Mononuclear cell (primary cell): ENCODE measurements at regions not wholly inside any gene's neighbourhood (a gene's known extent, or its start where the extent isn't known, plus 50 kb on each side); places are given as distances from the start of the nearest gene placed in this dataset.
"Not testable (repeated sequence)": the region's sequence is repeated elsewhere in the genome, so short reads cannot be mapped to it uniquely, and the experiment has no call there.

ENCODE experiments used
- H3K27me3 ChIP-seq: 2 replicates; pipeline ENCODE4 v1.6.0; 2011; ENCODE audit warnings: low read length, control low read depth; ENCODE audit not compliant: insufficient read depth
- H3K4me1 ChIP-seq: 2 replicates; pipeline ENCODE4 v1.5.1; 2011; ENCODE audit warnings: mild to moderate bottlenecking, low read length, control low read depth; ENCODE audit not compliant: insufficient read depth
- H3K4me3 ChIP-seq: 2 replicates; pipeline ENCODE4 v1.5.1; 2011; ENCODE audit warnings: mild to moderate bottlenecking, low read length, moderate library complexity
- H3K9me3 ChIP-seq: 2 replicates; pipeline ENCODE4 v1.5.1; 2011; ENCODE audit warnings: low read depth, mild to moderate bottlenecking, control low read depth, low read length

DNA sequence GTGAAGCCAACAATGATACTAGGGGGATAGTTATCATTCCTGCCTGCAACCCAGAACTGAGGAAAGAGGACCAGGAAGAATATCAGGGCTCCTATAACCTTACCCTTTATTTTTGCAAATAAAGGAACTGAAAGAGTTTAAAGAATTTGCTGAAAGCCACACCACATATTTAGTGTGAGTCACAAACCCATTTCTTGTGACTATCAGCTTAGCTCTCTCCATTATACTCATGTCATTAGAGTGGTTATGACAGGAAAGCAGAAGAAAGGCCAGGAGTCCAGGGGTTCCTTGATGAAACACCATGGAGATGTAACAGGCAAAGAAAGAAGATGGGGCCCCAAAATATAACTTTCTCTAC lies 141.1 kb upstream of the SAMSN1 start:
- H3K9me3 ChIP-seq: no peaks in the 10 kb centered on the region
- no peak overlapping the region for H3K4me3 ChIP-seq
- peaks cover 73% of the 10 kb centered on the region for H3K4me1 ChIP-seq
- H3K27me3 ChIP-seq: no peaks in the 10 kb centered on the region

DNA sequence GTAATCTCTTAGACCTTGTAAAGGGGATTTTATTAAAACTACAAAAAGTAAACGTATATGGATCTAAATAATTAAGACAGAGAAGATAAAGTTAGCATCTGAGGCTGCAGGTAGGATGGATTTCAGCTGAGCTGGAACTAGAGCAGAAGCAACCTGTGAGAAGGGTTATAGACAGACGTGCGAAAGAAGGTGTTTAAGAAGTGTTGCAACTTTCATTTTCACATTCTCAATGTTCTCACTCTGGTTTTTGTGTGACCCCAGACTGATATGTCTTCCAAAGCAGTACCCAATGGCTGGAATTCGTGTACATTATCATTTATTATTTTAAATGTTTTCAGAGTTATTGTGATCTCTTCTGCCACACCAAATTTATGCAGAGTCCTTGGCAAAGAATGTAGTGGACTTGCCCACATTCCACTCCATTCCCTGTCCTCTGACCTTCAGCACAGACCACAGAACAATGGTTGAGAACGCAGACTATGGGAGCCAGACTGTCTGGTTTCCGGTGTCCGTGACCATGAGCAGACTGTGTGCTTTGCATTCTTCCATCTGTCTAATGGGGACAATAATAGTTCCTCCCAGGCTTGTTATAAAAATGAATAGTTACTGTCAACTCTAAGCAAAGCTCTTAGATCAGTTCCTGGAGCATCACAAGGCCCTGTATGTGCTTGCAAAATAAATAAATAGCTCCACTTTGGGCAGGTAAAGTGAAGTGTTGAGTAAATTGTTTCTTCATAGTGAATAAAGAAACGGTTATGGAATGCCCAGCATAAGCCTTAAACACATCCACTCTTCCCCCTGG lies 140.6 kb upstream of the SAMSN1 start:
- H3K9me3 ChIP-seq: no peaks in the 10 kb centered on the region
- H3K4me1 ChIP-seq: peaks cover 70% of the 10 kb centered on the region
- H3K4me3 ChIP-seq: no peak overlapping the region
- no peaks in the 10 kb centered on the region for H3K27me3 ChIP-seq

DNA sequence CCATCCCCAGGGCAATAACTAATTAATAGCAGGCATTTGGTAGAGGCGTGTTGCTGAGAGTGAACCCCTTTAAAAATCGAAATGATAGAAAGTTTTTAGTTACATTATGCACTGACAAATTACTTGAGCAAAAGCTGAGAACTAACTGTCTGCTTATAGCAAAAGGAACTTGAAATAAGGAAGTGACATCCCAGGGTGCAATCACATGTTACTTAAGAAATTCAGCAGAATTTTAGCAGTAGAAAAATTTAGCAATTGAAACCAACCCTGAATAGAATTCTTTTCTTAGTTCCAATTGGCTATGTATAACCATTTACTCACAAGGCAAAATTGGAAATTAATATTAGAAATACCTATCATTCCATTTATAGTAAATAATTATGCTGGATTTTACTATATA lies 139.5 kb upstream of the SAMSN1 start:
- Histone ChIP-seq H3K9me3 (no peaks in the 10 kb centered on the region), H3K27me3 (no peaks in the 10 kb centered on the region), H3K4me1 (peaks cover 59% of the 10 kb centered on the region), H3K4me3 (no peak overlapping the region)

DNA sequence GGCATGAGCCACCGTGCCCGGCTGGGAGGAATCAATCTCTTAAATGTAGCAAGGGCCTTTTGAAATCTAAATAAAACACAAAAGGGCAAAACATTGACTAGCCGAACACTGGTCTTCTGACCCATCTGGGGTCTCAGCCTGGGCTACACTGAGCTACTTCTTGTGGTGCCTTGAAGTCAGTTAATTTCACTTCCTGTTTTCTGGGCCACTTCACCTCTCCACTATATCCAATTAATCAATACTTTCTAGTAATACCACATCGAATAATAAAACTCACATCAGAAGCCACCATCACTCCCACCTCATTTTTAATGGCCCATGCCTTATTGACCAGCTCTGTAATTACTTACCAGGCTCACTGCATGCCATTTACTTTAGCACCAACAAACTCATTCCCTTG lies 138.0 kb upstream of the SAMSN1 start:
- Histone ChIP-seq H3K9me3 (no peaks in the 10 kb centered on the region), H3K4me1 (peaks cover 58% of the 10 kb centered on the region), H3K27me3 (no peaks in the 10 kb centered on the region), H3K4me3 (no peak overlapping the region)

DNA sequence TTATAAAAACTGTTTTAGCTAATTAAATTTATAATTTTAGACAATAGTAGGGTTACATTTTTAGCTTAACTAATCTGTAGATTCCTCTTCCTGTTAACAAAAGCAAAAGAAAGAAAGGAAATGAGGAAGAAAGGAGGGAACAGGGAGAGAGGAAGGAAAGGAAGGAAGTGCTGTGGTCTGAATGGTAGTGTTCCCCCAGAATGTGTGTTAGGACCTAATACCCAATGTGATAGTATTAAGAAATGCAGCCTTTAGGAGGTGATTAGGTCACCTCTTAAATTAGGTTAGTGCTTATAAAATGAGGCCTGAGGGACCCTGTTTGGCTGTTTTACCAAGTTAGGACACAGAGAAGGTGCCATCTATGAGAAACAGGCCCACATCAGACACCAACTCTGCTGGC lies 136.9 kb upstream of the SAMSN1 start:
- Histone ChIP-seq H3K27me3 (no peaks in the 10 kb centered on the region), H3K9me3 (no peaks in the 10 kb centered on the region), H3K4me3 (no peak overlapping the region), H3K4me1 (peaks cover 57% of the 10 kb centered on the region)

DNA sequence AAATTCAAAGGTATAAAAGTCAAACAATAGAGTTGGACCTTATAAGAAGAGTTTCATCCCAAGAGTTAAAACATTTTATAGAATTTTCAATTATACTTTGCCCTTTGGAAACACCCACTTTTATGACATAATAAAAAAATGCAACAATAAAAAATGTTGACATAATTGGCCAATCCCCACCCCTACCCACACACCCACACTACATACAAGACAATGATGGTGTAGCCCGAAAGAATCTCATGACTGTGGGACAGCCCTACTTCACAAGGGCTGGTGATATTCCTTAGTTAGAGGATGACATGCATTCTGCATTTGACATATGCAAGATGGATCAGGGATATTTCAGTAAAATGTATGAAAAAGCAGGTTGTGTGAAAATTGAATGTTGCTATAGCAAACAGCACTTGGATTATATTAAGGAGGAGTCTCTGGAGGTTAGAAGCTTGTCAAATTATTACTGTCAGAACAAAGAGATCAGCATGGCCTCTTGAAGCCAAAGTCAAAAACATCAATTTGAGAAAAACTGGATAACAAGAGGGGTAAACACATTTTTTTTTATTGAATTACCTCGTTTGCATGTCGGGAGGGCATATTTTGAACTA lies 133.0 kb upstream of the SAMSN1 start:
- Histone ChIP-seq H3K4me1 (peaks cover 46% of the 10 kb centered on the region), H3K4me3 (no peak overlapping the region), H3K9me3 (no peaks in the 10 kb centered on the region), H3K27me3 (no peaks in the 10 kb centered on the region)

DNA sequence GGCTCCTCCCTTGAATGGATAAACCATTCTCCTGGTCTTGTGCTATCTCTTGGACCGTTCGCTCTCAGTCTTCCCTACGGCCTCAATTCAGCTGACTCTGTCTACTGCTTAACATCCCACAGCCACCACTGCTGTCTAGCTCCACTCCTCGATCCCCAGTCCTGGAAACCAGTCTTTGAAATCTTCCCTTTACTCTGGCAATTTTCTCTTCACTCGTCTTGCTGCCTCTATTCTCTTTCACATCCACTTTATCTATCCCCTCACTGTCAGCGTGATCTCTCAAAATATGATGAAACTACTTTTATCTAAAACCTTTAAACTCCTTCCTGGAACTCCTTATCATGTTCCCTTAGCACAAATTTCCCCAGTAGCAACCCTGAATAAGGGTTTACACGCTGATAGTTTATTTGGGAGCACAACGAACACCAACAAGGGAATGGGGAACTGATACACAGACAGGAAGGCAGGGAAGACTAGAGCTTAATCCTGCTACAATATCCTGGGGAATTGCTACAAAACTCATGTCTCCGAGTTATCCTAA lies 131.6 kb upstream of the SAMSN1 start:
- no peaks in the 10 kb centered on the region for H3K27me3 ChIP-seq
- no peak overlapping the region for H3K4me3 ChIP-seq
- H3K4me1 ChIP-seq: peaks cover 34% of the 10 kb centered on the region
- H3K9me3 ChIP-seq: no peaks in the 10 kb centered on the region

DNA sequence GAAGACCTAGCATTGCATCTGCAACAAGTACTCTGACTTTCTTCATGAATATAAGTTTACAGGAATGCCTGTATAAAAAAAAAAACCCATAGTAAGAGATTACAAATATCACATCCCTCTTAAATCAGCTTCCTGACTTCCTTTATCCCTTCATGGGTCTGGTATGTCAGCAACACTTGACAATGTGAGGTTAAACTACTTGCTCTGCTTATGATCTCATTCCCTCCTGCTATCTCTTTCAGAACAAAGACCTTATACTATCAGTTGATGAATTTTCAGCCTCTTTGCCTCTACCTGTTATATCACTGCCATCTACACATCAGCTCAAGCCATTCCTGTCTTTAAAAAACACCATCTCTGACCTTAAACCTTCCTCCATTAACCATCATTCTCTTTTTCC lies 130.9 kb upstream of the SAMSN1 start:
- no peaks in the 10 kb centered on the region for H3K27me3 ChIP-seq
- H3K4me3 ChIP-seq: no peak overlapping the region
- H3K9me3 ChIP-seq: no peaks in the 10 kb centered on the region
- H3K4me1 ChIP-seq: peaks cover 31% of the 10 kb centered on the region

DNA sequence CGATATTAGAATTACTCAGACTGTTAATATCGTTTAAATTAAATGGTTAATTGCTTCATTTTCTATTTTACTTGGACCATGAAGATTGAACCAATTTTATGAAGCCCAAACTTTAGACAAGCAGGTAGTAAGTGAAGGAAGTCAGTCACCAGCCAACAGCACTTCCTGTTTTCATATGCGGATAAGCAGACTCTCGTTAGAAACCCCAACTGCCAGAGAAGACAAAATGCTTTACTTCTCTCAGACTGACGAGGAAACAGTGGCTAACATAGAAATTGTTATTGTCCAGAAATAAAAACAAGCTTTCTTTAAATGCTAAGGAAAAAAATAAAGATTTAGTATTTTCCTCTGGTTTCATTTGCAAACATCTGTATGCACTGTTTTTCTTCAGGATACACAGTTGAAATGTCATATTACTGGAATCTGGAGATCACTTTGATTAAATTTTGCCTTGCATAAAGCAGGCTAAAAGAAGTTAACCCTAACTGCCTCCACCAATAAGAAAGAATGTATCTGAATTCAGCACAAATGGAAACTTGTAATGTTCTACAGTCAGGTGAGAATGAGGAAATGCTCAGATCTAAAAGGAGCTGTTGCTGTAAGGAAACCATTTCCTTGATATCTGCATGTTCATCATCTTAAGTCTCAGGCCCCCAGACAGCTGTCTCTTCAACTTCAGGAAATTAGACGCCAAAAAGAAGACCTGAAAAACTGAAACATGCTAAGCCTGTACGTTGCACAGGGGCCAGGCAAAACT lies 129.8 kb upstream of the SAMSN1 start:
- Histone ChIP-seq H3K9me3 (no peaks in the 10 kb centered on the region), H3K4me1 (peaks cover 31% of the 10 kb centered on the region), H3K27me3 (no peaks in the 10 kb centered on the region), H3K4me3 (no peak overlapping the region)

DNA sequence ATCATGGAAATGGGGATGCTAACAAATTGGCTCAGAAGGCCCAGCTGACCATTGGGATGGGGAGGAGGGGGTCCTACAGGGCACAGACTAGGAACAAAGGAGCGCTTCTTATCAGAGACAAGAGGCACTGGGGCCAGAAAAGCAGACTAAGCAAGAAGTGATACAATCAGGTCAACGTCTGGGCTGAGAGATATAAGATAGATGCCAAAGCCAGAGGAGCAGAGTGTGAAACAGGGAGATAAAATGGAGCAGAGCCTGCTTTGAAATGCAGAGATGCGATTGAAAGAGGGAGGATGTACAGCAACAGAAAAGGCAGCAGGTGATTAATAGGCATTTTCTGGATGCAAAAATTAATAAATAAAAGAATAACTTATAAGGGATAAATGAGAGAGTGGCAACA lies 127.5 kb upstream of the SAMSN1 start:
- no peak overlapping the region for H3K4me3 ChIP-seq
- no peaks in the 10 kb centered on the region for H3K27me3 ChIP-seq
- no peaks in the 10 kb centered on the region for H3K9me3 ChIP-seq
- peaks cover 31% of the 10 kb centered on the region for H3K4me1 ChIP-seq

DNA sequence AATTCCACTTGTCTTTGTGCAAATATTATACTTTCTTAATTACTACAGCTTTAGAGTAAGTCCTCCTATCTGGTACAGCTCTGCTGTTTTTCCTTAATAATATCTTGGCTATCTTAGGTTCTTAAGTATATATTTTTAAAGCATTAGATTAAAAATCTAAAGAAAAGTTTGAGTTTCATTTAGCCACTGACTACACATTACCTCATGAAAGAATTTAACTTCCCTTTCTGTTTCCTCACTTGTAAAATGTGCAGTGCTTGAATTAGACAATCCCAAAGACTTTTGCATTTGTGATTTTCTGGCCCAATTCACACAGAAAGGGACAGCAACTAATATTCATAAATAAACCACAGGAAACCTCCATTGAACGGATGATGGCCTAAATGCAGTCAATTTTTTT lies 126.4 kb upstream of the SAMSN1 start:
- peaks cover 21% of the 10 kb centered on the region for H3K4me1 ChIP-seq
- H3K9me3 ChIP-seq: no peaks in the 10 kb centered on the region
- H3K4me3 ChIP-seq: no peak overlapping the region
- H3K27me3 ChIP-seq: no peaks in the 10 kb centered on the region

DNA sequence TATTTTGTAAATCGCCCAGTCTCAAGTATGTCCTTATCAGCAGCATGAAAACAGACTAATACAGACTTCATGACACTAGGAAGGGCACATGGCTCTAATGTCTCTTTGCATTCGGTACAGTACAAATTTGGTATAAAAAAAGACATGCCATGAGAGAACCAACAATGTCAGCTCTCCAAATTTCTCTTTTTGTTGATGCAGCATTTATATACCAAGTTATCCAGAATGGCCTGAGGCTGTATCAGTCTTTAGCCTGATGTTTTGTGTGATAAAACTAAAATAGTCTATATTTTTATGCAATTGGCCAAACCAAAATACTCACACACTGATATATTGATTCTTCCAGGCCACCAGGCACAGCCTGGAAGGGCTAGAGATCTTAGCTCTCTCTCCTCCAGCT lies 124.3 kb upstream of the SAMSN1 start:
- H3K4me3 ChIP-seq: no peak overlapping the region
- H3K9me3 ChIP-seq: no peaks in the 10 kb centered on the region
- peaks cover under 1% of the 10 kb centered on the region for H3K4me1 ChIP-seq
- H3K27me3 ChIP-seq: no peaks in the 10 kb centered on the region

DNA sequence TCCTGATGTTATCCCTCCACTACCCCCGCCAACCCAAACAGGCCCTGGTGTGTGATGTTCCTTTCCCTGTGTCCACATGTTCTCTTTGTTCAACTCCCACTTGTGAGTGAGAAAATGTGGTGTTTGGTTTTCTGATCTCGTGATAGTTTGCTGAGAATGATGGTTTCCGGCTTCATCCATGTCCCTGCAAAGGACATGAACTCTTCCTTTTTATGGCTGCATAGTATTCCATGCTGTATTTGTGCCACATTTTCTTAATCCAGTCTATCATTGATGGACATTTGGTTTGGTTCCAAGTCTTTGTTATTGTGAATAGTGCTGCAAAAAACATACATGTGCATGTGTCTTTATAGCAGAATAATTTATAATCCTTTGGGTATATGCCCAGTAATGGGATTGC lies 123.0 kb upstream of the SAMSN1 start:
- not testable (repeated sequence) for H3K9me3 ChIP-seq, H3K4me1 ChIP-seq, H3K4me3 ChIP-seq, H3K27me3 ChIP-seq

DNA sequence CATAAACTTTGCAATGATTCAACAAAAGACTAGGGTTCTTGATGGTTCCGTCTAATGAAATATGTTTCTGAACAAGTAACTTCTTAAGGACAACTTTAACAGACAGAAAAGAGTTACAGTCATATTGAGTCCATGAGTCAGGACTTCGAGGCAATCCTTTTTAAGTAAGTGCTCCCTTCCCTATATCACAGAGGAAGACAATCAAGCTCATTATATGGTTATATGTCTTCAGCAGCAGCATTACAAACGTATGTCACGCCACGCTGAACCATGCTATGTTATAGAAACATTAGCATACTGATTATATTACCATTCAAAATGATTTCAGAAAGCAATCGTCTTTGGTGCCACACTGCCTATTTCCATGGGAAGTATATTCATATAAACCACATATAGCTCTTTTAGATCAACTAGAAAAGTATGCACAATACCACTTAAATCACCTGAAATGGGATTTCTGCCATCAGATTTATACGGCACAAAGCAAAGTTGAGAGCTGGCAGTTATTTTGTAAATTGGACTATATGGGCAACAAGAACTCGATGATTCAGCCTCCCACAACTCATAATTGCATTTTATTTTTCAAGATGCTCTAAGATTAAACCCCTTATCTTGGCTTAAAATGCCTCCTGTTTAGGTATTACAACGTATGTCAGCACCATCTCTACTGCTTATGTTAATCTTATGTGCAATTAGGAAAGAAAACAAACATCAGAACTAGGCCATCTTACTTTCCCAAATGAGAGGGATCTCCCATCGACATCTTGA lies 111.3 kb upstream of the SAMSN1 start:
- H3K4me1 ChIP-seq: no peaks in the 10 kb centered on the region
- no peak overlapping the region for H3K4me3 ChIP-seq
- no peaks in the 10 kb centered on the region for H3K27me3 ChIP-seq
- H3K9me3 ChIP-seq: no peaks in the 10 kb centered on the region

DNA sequence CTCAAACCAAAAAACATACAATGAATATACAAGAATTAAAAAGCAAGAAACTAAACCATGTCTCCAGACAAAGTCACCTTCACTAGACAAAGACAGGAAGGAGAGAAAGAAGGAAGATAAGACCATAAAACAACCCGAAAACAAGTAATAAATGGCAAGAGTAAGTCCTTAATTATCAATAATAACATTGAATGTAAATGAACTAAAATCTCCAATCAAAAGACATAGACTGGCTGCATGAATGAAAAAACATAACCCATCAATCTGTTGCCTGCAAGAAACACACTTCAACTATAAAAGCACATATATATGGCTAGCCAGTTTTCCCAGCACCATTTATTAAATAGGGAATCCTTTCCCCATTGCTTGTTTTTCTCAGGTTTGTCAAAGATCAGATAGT lies 100.8 kb upstream of the SAMSN1 start:
- Histone ChIP-seq H3K27me3 (no peaks in the 10 kb centered on the region), H3K4me1 (no peaks in the 10 kb centered on the region), H3K4me3 (no peak overlapping the region), H3K9me3 (peaks cover 13% of the 10 kb centered on the region)
